IMR-90 (cell line): ENCODE measurements at regions not wholly inside any gene's neighbourhood (a gene's known extent, or its start where the extent isn't known, plus 50 kb on each side); places are given as distances from the start of the nearest gene placed in this dataset.

Source experiments
- CTCF ChIP-seq: conservative IDR thresholded peaks from 2 replicates; pipeline ENCODE4 v1.5.1; 2012; ENCODE audit warnings: mild to moderate bottlenecking, low read depth, low read length, improper control_type of control experiment
- FOS ChIP-seq: fragments of 150-350 bp; IDR thresholded peaks from 2 replicates; pipeline ENCODE4 v1.6.1; 2016; ENCODE audit warnings: low read depth, low read length
- MAFK ChIP-seq: IDR thresholded peaks from 2 replicates; pipeline ENCODE4 v1.6.1; 2012; ENCODE audit warnings: low read depth, low read length, improper control_type of control experiment
- MXI1 ChIP-seq: IDR thresholded peaks from 2 replicates; pipeline ENCODE4 v1.6.1; 2012; ENCODE audit warnings: low read depth, mild to moderate bottlenecking, low read length, moderate library complexity, borderline replicate concordance
- POLR2A ChIP-seq: IDR thresholded peaks from 2 replicates; pipeline ENCODE4 v1.6.1; 2012; ENCODE audit warnings: mild to moderate bottlenecking, low read depth, low read length
- RAD21 ChIP-seq: IDR thresholded peaks from 2 replicates; pipeline ENCODE4 v1.6.1; 2012; ENCODE audit warnings: low read length, improper control_type of control experiment
- RCOR1 ChIP-seq: IDR thresholded peaks from 2 replicates; pipeline ENCODE4 v1.6.1; 2012; ENCODE audit warnings: mild to moderate bottlenecking, low read length, improper control_type of control experiment; ENCODE audit not compliant: insufficient replicate concordance
- SMC3 ChIP-seq: fragments of 150-350 bp; IDR thresholded peaks from 2 replicates; pipeline ENCODE4 v1.6.1; 2016; ENCODE audit warnings: low read depth, mild to moderate bottlenecking, antibody characterized with exemption, low read length, moderate library complexity
- USF2 ChIP-seq: fragments of 150-350 bp; IDR thresholded peaks from 2 replicates; pipeline ENCODE4 v1.6.1; 2017; ENCODE audit warnings: mild to moderate bottlenecking, antibody characterized with exemption, low read length, low read depth

GRCh38 chr19:28402701-28403290, 810.2 kb downstream of the UQCRFS1 start:
- no peak for TF ChIP-seq RAD21
- no peak for TF ChIP-seq CTCF
- TF ChIP-seq POLR2A, result no peak
- no peak for TF ChIP-seq RCOR1
- no peak for TF ChIP-seq SMC3
- no peak for TF ChIP-seq USF2
- no peak for TF ChIP-seq FOS
- TF ChIP-seq MAFK, result no peak
- no peak for TF ChIP-seq MXI1
